ENCODE measurements at regions not wholly inside any gene's neighbourhood (a gene's known extent, or its start where the extent isn't known, plus 50 kb on each side); places are given as distances from the start of the nearest gene placed in this dataset.

GRCh38 chr17:51375771-51376170 is 115.4 kb downstream of the UTP18 start:
- intact Hi-C loops (cut with DNase I, micrococcal nuclease): no loop called here
- no peak overlapping the region for H3K4me3 ChIP-seq
- ATAC-seq (no peak), DNase-seq (no peak)
- no peaks in the 10 kb centered on the region for H3K9me3 ChIP-seq
- TF ChIP-seq, protein P1, sequence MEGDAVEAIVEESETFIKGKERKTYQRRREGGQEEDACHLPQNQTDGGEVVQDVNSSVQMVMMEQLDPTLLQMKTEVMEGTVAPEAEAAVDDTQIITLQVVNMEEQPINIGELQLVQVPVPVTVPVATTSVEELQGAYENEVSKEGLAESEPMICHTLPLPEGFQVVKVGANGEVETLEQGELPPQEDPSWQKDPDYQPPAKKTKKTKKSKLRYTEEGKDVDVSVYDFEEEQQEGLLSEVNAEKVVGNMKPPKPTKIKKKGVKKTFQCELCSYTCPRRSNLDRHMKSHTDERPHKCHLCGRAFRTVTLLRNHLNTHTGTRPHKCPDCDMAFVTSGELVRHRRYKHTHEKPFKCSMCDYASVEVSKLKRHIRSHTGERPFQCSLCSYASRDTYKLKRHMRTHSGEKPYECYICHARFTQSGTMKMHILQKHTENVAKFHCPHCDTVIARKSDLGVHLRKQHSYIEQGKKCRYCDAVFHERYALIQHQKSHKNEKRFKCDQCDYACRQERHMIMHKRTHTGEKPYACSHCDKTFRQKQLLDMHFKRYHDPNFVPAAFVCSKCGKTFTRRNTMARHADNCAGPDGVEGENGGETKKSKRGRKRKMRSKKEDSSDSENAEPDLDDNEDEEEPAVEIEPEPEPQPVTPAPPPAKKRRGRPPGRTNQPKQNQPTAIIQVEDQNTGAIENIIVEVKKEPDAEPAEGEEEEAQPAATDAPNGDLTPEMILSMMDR (IDR thresholded peaks at IDR 0.05): no peak
- no peaks in the 10 kb centered on the region for H3K4me1 ChIP-seq (ENCODE audit: low read depth)
- no peaks in the 10 kb centered on the region for H3K36me3 ChIP-seq (ENCODE audit: low read depth)

DNA sequence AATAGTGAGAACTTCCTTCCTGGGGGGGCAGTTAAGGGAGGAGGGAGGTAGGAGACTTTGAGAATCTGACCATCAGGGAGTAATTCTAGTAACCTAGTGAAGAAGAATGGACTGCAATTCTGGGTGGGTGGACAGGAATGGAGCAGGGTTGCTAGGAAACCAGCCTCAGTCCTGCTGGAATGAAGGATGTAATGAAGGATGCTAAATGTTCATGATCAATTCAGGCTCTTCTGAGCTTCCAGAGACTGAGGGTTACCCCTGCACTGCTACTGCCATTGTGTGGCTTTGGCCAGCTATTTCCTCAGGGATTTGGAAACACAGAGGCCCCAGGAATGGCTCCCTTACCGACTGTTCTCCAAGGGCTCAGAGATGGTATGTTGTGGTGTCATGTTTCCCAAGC is 116.4 kb downstream of the UTP18 start:
- intact Hi-C loops (cut with DNase I, micrococcal nuclease): no loop called here
- Histone ChIP-seq H3K36me3 (ENCODE audit: low read depth) (no peaks in the 10 kb centered on the region), H3K4me3 (no peak overlapping the region), H3K9me3 (no peaks in the 10 kb centered on the region), H3K4me1 (ENCODE audit: low read depth) (no peaks in the 10 kb centered on the region)
- ATAC-seq (no peak), DNase-seq (no peak)
- TF ChIP-seq, protein P1 (IDR thresholded peaks at IDR 0.05): no peak

DNA sequence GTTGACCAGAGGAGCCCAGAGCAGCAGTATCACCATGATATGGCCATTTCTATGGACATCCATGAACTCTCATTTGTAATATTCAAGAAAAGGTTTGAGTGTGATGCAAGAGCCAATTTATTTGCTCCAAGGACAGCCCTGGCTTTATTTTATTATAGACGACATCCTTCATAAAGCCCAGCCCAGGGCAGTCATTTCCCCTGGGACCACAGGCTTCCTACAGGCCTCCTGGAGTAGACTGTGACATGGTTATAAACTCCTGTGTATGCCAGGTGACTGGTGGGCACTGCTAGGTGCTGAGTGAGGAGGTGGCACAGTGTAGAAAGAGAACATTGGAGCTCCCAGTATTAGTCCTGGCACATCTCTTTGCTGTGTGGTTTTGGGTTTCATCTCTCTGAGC is 120.9 kb downstream of the UTP18 start:
- Histone ChIP-seq H3K4me3 (no peak overlapping the region), H3K36me3 (ENCODE audit: low read depth) (no peaks in the 10 kb centered on the region), H3K9me3 (no peaks in the 10 kb centered on the region), H3K4me1 (ENCODE audit: low read depth) (no peaks in the 10 kb centered on the region)
- TF ChIP-seq, protein P1 (IDR thresholded peaks at IDR 0.05): no peak
- no peak for DNase-seq
- no peak for ATAC-seq
- intact Hi-C loops (cut with DNase I, micrococcal nuclease): no loop called here

- H3K36me3 ChIP-seq (ENCODE audit: low read depth): no peaks in the 10 kb centered on the region
- intact Hi-C loops (cut with DNase I, micrococcal nuclease): no loop called here
- TF ChIP-seq, protein P1 (IDR thresholded peaks at IDR 0.05): no peak
- H3K4me1 ChIP-seq (ENCODE audit: low read depth): no peaks in the 10 kb centered on the region
- no peak overlapping the region for H3K4me3 ChIP-seq
- no peak for ATAC-seq
- DNase-seq: no peak
- H3K9me3 ChIP-seq: no peaks in the 10 kb centered on the region
Observed at GRCh38 chr17:51385208-51385607, 124.9 kb downstream of the UTP18 start.

GRCh38 chr17:51387582-51387981 is 127.2 kb downstream of the UTP18 start:
- TF ChIP-seq, protein P1 (IDR thresholded peaks at IDR 0.05): no peak
- ATAC-seq (no peak), DNase-seq (no peak)

DNA sequence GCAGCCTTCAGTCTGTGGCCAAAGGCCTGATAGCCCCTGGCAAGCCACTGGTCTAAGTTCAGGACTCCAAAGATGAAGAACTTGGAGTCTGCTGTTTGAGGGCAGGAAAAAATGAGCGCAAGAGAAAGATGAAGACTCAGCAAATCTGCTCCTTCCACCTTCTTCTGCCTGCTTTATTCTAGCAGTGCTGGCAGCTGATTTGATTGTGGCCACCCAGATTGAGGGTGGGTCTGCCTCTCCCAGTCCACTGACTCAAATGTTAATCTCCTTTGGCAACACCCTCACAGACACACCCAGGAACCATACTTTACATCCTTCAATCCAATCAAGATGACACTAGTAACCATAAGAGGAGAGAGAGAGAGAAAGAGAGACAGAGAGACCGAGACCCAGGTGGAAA is 127.6 kb downstream of the UTP18 start:
- H3K9me3 ChIP-seq: no peaks in the 10 kb centered on the region
- ATAC-seq (no peak), DNase-seq (no peak)
- no peak overlapping the region for H3K4me3 ChIP-seq
- intact Hi-C loops (cut with DNase I, micrococcal nuclease): no loop called here
- TF ChIP-seq, protein P1 (IDR thresholded peaks at IDR 0.05): no peak
- H3K36me3 ChIP-seq (ENCODE audit: low read depth): no peaks in the 10 kb centered on the region
- no peaks in the 10 kb centered on the region for H3K4me1 ChIP-seq (ENCODE audit: low read depth)

More at GRCh38 chr17:51387582-51387981, 127.2 kb downstream of the UTP18 start:
- no peaks in the 10 kb centered on the region for H3K9me3 ChIP-seq
- intact Hi-C loops (cut with DNase I, micrococcal nuclease): no loop called here
- H3K4me1 ChIP-seq (ENCODE audit: low read depth): no peaks in the 10 kb centered on the region
- H3K36me3 ChIP-seq (ENCODE audit: low read depth): no peaks in the 10 kb centered on the region
- H3K4me3 ChIP-seq: no peak overlapping the region
